Fibroblast of skin of left biceps (primary cell): ENCODE measurements at regions not wholly inside any gene's neighbourhood (a gene's known extent, or its start where the extent isn't known, plus 50 kb on each side); places are given as distances from the start of the nearest gene placed in this dataset.
"Not testable (repeated sequence)": the region's sequence is repeated elsewhere in the genome, so short reads cannot be mapped to it uniquely, and the experiment has no call there.

Experiments
- DNase-seq, 2 experiments: peaks; one replicate each; pipeline ENCODE4 v3.0.0-alpha.2; 2013; ENCODE audit warnings: low read depth in 2 of 2

DNA sequence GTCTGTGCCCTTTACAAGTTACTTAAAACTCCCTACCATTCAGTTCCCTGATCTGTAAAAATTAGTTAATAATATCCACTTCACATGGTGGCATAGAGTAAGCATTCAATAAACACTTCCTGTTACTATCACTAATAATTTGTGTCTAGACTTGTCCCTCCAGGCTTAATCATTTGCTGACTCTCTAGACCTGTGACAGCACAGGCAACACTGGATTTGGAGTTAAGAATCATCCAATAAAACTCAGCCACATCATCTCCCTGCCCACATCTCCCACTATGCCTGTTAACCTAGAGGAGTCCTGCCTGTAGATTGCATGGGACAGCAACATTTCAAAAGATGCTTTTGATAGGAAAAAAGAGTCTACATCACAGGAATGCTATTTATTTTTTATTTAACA, 564.6 kb downstream of the MFSD1 start:
- no peak for DNase-seq

DNA sequence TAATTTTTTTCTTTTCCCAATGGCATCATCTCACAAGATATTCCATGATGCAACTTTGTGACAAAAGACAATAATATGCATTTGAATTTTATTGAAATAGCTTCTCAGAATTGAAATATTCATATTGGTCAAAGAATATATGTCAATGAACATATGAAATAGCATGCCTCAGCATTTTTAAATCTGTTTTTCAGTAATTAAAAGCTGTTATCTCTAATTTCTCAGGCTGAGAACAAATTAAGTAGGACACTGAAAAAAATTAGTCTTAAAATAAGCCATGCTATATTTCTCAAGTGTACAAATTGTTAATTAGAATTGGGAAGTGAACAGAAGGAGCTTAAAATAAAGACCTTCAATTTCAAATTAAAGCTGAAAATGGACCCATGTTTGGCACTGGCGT, 570.1 kb downstream of the MFSD1 start:
- DNase-seq = no peak

DNA sequence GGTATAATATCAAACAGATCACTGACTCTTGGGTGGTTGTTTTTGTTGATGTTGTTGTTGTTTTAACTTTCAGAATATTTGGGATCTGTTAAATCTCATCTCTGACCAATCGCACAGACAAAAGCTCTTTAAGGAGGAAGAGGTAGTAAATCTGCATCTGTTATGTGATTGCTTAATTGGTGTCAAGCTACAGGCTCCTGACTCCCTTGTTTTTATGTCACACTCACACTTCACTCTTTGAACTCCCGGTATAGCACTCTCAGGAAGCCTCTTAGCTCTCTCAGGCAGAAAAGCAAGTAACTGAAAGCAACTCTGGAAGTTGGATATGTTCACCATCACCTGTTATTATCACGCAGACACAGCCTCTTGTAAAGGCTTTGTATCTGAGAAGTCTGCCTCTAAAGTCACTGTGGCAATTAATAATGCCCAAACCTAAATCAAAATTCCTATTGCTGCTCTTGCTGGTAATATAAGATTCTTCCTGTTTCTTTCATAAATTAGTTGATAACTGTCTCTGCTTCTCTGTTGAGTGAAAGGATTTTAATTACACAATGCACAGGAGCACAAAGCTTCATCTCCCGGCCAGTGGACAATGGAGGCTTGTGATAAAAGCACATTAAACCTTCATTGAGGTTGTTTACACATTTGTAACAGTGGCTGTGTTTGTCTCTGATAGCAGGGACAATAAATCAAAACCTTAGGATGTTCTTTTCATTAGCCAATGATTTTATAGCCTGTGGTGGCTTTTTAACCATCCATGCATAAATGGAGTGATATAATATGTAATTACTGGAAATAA, 576.7 kb downstream of the MFSD1 start:
- no peak for DNase-seq

DNA sequence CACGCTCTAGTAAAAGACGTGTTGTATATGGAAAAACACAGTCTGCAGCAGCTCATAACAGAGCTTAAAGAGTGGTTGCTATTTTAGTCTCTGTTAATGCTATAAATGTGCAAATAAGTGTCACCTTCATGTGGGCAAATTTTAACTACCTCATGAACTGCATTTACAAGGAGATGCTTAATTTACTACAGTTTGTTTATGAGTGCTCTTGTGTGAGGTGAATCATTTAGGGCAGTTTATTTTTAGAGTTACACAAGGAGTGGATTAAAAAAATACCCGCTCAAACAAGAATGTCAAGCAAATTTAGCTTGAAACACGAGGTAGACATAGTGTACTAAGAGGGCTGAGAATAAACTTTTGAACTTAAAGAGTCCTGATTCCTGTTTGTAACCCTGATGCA, 579.0 kb downstream of the MFSD1 start:
- DNase-seq = no peak

DNA sequence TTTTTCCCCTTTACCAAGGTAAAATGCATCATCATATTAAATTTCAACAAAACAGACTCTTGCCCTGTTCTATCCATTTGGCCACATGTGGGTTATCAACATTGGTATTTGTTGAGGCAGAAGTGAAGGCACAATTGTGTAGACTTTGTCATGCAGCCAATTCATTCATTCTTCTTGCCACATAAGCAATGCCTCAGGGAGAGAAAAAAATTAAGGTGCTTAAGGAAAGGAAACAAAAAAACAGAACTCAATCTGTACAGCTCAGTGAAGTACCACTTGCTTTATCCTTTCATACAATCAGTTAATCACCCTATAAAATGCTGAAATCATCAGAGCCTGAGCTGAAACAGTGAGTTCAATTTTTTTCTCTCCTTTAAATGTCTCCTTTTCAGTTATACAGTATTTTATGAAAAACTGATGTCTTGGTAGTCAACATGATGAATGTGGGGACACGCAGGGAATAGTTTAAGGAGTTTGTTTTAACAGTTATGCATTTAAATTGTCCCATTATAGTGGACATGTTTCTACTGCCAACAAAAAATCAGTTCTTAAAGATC, 588.9 kb downstream of the MFSD1 start:
- no peak for DNase-seq

DNA sequence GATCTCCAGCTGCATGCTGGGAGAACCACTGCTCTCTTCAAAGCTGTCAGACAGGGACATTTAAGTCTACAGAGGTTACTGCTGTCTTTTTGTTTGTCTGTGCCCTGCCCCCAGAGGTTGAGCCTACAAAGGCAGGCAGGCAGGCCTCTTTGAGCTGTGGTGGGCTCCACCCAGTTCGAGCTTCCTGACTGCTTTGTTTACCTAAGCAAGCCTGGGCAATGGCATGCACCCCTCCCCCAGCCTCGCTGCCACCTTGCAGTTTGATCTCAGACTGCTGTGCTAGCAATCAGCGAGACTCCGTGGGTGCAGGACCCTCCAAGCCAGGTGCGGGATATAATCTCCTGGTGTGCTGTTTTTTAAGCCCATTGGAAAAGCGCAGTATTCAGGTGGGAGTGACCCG, 591.0 kb upstream of the IL12A start:
- not testable (repeated sequence) for DNase-seq

DNA sequence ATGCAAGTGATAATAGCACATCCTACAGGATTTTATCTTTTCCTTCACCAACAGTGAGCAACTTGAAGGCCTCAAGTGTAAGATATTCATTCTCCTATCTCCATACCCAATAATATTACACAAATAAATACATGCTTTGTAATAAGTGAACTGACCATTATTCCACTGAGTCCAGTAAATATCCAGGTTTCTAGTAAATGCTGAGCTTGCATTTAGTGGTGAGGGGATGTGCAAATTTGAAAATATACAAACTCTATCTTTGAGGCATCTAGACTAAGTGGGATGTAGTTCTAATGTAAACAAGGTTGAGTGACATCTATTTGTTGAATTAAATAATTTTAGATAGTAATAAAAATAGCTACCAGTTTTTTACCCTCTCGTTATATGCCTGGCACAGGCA, 587.6 kb upstream of the IL12A start:
- no peak for DNase-seq

DNA sequence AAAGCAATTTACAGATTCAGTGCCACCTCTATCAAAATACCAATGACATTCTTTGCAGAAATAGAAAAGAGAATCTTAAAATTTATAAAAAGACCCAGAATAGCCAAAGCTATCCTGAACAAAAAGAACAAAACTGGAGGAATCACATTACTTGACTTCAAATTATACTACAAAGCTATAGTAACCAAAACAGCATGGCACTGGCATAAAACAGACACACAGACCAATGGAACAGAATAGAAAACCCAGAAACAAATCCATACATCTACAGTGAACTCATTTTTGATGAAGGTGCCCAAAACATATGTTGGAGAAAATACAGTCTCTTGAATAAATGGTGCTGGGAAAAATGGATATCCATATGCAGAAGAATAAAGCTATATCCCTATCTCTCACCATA, 578.9 kb upstream of the IL12A start:
- DNase-seq = not testable (repeated sequence)

DNA sequence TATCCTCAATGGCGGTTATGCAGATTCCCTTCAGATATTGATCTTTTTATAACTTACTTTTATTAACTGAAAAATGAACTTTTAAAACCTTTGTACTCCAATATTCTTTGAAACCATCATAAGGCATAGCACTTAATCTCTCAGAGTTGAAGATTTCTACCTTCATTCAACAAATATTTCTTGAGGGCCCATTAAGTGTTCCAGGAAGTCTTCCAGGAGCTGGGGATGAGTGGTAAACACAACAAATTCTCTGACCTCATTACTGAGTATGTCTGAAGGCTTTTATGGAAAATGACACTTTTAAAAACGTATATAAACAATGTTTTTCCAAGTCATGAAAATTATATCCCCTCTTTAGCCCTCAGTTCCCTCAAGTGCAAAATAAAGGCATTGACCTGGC, 575.3 kb upstream of the IL12A start:
- DNase-seq = no peak

DNA sequence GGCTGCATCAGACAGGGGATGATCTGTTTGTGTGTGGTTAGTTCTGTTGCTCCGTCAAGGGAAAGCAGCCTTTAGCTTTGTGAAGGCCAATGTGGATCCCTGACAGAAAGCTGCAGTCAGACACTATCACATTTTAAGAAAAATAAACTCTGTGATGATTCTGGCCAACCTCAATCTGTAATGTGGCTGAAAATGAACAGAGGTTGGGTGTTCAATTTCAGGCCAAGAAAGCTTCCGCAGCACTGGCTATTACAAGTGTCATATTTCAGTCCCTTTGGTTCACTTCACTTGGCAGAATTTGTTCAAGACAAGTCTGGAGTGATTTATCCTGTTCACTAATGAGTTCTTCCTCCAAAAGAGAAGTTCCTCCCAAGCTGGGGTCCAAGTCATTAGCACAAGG, 571.8 kb upstream of the IL12A start:
- DNase-seq = no peak

DNA sequence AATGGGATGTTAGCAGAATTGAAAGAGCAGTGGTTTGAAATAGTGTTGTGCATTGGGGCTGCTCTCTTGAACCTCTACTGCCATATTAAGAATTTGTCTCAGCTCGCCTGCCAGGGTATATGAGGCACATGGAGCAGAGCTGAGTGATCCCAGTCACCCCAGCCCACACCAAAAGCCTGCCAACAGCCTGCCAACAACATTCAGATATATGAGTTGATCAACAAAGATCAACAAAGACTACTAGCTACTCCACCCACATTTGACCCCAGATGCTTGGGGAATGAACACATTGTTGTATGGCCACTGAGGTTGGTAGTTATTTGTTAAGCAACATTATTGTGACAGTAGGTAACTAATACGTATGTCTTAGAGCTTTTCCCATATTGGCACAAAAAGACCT, 570.9 kb upstream of the IL12A start:
- no peak for DNase-seq

DNA sequence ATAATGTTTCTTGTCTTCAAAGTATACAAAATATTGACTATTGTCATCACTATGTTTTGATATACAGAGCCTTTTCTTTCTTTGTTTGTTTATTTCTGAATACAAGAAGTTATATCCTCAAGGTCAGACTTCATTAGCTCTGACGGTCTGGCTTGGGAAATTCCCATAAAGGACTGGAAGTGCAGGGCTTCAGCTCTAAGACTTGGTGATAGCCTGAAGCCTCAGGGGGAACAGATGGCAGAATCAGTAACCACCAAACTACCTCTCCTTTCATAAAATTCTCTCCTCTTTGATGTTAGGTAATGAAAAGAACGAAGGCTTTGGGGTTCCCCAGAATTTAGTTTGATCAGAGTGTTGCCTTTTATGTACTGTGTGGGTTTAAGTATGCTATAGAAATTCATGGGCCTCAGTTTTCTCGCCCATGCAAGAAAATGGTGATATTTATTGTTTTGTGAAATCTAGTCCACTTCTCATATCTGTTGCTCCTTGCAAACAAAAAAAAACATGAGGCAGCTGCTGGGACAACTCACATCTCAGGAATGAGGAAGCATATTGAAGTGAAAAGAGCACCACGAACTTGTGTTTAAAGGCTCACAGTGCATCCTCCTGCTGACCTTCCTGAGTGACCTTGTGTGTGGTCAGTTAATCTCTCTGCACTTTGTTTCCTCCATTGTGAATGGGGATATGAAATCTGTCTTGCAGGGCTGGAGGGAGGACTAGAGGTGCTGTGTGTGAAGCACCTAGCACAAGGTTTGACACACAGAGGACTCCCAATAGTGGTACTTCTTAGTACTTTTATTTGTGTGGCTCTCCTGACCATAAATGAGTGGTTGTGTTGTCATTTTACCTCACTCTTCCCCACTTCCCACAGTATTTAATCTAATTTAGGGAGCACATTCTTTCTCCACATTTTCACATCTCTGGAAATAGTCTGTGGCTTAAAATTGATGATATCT, 569.8 kb upstream of the IL12A start:
- DNase-seq = no peak

DNA sequence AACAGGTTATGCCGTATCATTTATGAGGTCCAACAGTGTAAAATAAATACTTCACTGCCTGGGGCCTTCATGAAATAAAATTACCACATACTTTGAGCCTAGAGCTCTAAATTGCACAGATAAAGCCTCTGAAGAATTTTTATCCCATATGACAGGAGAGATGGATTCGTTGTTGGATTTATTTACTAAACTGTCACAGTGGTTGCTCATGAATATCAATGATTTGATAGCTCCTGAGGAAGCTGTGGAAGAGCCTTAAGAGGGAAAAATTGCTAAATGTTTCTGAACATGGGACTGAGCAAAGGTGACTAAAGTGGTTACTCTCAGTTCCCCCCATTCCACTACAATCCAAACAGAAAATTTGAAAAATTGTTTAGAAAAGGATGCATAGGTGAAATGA, 558.9 kb upstream of the IL12A start:
- no peak for DNase-seq

DNA sequence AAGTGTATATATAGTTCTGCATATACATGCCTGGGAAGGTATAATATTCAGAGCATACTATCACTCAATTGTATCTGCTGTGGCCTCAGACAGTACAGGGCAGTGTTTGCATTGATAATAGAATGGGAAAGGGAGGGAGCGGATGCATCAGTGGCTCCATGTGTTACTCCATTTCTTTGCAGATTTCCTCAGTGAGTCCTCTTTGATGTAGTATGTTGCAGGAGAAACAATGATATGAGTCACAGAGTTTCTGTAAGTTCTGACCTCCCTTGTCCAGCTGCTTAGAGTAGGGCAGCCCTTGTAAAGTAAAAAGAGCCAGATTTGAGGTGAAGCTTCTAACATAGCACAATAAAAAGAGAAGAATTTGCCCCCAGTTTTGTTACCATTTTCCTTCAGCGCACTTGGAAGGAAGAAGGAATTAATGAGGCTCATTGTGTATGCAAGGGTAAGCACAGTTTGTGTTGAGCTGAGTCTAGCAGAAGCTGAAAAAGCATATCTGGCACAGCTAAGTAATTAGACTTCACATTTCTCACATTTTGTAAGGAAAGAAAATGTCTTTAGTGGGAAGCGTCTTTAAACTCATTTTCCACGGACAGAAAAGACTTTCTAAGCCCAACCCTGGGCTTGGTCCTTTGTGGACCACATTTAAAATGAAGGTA, 555.8 kb upstream of the IL12A start:
- no peak for DNase-seq

DNA sequence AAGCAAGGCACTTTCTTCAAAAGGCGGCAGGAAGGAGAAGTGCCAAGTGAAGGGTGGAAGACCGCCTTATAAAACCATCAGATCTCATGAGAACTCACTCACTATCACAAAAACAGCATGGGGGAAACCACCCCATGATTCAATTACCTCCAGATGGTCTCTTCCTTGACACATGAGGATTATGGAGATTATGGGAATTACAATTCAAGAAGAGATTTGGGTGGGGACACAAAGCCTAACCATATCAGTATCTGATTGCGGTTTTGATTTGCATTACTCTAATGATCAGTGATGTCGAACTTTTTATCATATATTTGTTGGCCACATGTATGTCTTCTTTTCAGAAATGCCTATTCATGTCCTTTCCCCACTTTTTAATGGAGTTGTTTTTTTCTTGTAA, 549.3 kb upstream of the IL12A start:
- no peak for DNase-seq

DNA sequence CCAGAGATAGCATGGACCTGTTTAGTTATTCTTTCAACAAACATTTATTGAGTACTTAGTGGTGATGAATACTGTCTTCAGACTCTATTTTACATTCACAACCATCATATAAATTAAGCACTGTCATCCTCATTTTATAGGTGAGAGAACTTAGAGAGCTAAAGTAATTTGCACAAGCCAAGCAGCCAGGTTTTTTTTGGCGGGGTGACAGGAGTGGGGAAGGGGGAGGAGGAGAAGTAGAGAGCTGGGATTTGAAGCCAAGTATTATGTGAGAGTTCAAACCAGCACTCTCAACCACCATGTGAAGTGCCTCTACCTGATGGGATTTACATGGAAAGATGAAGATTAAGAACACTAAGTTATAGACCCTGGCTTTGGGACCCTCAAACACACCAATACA, 547.4 kb upstream of the IL12A start:
- no peak for DNase-seq

DNA sequence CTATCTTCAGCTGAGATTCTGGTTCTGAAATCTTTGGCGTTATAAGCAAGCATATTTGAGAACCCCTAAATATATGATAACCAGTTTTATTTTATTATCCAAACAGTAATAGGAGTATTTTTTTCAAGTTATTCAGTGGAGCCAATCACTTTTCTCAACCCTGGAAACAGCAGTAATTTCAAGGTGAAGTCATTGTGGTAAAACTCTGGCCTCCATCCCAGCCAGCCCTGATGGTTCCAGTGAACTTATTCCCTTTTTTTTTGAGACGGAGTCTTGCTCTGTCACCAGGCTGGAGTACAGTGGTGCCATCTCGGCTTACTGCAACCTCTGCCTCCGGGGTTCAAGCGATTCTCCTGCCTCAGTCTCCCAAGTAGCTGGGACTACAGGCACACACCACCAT, 545.4 kb upstream of the IL12A start:
- DNase-seq = no peak

DNA sequence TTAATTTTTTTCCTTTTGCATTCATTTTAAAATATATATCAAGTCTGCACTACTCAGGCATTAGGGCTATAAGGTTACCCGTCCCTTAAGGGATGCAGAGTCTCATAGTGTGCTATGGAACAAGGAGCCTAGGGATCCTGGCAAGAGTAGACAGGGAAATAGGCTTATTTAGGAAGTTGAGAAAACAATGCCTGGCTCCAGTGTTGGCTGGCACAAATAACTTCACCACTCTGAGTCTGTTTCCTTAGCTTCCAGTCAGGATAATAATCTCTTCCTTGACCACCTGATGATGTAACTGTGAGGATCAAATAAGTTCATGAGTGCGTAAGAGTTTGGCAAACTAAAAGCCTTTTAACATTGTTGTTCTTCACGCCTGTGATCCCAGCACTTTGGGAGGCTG, 540.8 kb upstream of the IL12A start:
- DNase-seq = no peak

DNA sequence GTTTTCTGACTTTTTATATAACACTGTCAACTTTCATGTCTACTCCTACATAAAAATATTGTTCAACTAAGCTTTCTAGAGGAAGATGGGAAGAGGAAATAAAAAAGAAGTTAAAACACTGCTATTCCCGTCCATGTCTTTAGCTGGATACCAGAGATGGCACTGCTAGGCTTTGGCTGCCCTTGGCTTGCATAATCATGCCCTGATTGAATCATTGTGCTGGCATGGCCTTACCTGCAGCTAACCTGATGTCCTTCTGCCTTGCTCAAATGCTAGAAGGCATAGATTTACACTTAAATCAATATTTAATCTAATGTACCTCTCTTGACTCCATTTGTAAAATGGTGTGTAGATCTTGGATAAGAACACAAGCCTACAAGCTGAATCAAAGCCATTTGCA, 539.7 kb upstream of the IL12A start:
- no peak for DNase-seq

DNA sequence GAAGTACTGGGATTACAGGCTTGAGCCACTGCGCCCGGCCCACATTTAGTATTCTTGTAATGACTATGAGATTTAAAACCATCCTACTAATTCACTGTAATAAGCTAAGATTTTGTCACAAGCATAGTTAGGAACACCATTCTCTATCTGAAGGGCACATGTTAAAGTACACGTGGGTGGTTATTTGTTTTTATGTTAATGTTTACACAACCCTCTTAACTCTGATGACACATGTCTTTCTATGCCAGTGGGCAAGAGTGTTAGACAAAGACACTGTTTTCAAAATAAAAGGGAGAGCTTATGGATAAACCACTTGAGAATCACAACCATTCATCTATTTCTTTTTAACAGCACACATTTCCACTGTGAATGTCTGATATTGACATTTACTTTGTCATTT, 537.6 kb upstream of the IL12A start:
- no peak for DNase-seq

DNA sequence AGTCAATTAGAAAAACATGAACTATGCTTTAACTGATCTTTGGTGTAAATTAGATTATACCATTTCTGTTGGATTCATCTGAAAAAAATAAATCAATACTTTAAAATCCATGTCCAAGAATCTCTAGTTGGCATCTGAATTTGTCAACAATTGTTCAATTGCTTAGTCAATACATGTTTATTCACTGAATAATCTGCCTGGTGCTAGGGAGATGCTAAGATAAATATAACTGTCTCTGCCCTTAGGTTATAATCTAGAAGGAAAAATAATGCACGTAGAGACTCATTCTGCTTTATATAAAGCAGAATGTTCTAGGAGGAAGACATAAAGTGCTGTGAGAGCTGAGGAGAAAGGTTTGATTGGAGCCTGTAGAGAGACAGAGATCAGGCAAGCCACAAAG, 537.2 kb upstream of the IL12A start:
- DNase-seq = no peak

DNA sequence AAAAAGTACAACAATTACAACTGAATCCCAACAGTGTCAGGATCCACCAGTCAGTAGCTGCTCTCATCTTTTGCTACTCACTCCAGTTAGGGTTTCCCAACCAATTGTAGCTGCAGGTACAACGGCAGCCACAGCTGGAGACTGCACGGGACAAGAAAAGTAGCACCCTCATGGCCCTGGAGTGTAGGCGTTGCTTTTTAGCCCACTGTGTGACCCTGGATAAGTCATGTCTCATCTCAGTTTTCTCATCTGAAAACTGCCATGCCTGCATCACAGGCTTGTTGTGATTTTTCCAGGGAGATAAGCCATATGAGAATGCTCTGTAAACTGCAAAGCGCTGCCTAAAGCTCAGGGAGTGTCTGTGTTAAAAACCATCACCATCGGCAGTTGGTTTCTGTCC, 535.6 kb upstream of the IL12A start:
- DNase-seq = no peak
